ENCODE measurements at regions not wholly inside any gene's neighbourhood (a gene's known extent, or its start where the extent isn't known, plus 50 kb on each side); places are given as distances from the start of the nearest gene placed in this dataset.

DNA sequence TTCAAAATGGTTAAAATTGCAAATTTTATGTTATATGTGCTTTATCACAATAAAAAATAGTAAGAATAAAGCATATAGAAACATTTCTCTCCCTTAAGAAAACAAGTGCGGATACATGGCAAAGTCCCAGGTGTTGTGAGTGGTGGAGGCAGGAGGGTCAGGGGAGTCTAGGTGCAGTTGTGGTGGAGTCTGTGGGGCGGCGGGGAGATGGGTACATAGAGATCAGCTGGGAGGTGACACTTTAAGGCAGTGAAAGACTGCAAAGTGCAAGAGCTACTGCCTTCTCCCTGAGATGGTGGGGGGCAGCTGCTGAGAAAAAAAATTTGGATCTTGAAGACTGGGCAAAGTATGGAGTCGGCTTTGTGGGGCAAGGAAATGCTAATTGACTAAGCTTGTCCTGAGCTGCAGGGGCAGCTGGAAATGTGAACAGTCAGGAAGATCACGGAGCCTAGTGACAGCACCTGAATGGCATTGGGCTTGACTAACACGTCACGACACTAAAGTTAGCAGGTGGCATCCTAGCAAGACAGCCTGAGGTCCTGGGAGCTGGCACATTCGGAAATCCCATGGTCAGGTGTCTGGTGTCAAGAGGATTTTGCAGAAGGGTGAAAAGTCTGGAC is 72.9 kb upstream of the IRS2 start:
- no peak for TF ChIP-seq CTCF (conservative IDR thresholded peaks at IDR 0.05; ENCODE audit: low read depth in 2 of 2)
- TF ChIP-seq ZNF331 (CRISPR knock-in tag; IDR thresholded peaks at IDR 0.05; ENCODE audit: low read depth), result no peak
- TF ChIP-seq EZH2phosphoT487 (IDR thresholded peaks at IDR 0.05; ENCODE audit: unreplicated experiment), result no peak
